HG03460 (cell line): ENCODE measurements at regions not wholly inside any gene's neighbourhood (a gene's known extent, or its start where the extent isn't known, plus 50 kb on each side); places are given as distances from the start of the nearest gene placed in this dataset.
"Not testable (repeated sequence)": the region's sequence is repeated elsewhere in the genome, so short reads cannot be mapped to it uniquely, and the experiment has no call there.

Experiments used
- ATAC-seq: cut with Tn5 transposase; IDR thresholded peaks from one replicate; pipeline ENCODE4 v1.9.1; 2021; ENCODE audit not compliant: unreplicated experiment

DNA sequence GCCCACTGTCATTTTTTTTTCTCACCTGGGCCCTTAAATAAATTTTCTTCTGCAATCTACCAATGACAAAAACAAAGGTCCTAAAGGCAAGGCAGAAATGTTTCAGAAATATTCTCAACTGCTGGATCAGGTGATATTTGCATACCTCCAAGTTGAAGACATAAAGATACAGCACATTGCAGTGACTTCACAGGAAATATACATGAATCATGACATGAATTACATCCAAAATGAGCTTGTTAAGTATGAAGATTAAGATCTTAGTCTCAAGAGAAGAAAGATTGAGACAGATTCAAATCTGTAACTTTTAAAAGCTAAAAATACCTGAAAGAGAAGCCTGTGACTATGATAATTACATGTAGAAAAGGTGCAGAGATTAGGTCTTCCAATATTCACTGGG is 207.8 kb downstream of the SIPA1L2 start:
- ATAC-seq = no peak

DNA sequence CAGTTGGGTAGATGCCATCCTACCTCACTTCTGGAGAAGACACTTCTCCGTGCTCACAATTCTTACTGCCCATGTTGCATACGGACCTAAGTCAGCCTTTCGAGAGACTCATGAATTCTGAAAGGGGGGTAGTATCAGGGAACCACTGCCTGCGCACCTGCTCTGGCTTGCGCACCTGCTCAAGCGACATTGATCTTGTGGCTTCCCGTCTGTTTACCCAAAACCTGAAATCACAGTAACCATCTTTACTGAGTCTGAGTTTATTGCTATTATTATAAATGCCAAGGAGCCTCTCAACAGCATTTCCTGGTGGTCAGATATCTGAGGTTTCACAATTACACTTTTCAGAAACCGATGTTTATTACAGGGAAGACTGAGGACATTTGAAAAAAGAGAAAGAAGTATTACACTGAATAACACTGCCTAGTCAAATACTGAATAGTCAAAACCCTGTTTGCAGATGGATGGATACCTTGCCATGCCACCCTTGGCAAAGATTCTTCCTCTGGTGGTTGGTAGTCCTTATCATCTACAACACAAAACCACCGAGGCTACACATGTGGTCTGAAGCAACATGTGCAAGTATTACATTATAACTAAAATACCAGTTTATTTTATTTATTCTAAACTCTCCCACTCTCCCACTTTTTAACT is 208.7 kb downstream of the SIPA1L2 start:
- ATAC-seq = no peak

DNA sequence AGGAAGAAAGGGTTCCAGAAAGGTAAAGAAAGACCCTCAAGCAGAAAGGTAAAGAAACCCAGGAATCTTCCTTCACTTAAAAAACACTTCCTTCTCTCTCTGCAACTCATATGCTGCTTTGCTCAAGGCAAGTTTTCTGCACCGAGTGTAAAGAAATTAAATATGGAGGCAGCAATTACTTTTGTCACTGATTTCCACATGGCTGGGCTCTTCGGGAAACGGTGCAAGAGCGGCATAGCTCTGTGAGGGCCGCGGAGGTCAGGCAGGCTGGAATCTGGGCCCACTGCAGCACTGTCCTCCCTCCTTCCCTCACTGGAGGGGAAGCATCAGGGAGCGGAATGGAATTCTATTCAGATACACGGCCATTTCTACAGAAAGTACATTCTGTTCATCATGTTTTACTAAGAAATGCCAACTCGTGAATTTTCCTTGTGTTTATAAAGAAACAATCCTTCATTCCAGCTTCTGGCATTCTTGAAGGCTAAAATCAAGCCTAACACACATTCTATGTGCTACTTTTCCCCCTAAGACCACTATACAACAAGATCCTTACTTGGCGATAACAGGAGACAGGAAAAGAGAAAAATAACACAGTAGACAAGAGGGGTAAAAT is 212.2 kb downstream of the SIPA1L2 start:
- ATAC-seq = no peak

DNA sequence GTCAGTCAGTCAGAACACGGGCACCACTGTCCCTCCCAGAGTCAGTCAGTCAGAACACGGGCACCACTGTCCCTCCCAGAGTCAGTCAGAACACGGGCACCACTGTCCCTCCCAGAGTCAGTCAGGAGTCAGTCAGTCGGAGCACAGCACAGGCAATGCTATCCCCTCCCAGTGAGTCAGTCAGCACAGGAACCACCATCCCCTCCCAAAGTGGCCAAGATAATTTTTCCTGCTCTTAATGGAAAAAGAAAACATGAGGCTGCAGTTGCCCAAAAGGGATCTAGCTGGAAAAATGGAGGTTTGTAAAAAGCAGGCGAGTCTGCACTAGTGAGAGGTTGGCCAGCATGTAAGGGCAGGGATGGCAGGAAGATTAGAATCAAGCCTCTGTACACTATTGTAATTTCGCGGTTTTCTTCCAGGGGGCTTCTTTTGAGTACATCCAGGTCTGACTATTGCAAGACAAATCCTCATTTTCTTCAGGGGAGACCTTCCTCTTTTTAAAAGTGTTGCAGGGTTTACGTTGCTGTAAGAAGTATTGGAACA is 213.8 kb downstream of the SIPA1L2 start:
- no peak for ATAC-seq

DNA sequence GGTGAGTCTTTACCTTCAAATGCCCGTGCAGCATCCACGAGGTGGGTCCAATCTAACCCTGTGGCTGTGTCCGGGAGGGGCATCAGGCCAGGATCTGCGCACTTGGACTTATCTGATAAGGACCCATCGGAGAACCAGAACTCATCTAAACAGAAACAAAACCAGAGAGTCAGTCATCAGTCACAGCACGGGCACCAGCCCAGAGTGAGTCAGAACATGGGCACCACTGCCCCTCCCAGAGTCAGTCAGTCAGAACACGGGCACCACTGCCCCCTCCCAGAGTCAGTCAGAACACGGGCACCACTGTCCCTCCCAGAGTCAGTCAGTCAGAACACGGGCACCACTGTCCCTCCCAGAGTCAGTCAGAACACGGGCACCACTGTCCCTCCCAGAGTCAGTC is 214.5 kb downstream of the SIPA1L2 start:
- not testable (repeated sequence) for ATAC-seq

DNA sequence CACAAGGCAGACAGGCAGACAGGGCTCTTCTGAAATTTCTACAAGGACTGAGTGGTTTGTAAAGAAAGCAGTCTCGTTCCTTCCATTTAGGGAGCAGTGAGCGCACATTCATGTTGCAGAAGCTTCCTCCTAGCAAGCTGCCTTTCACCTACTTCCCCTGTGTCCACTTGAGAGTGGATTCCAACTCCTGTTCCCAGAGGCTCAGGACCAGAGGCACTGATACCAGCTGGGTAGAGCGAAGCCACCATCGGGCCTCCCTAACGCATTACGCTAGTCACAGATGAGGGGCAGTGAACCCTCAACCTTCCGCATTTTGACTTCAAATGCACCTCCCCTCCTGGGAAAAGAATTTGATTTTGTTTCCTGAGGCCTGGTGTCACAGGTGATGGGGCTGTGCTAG is 215.8 kb downstream of the SIPA1L2 start:
- ATAC-seq = no peak

DNA sequence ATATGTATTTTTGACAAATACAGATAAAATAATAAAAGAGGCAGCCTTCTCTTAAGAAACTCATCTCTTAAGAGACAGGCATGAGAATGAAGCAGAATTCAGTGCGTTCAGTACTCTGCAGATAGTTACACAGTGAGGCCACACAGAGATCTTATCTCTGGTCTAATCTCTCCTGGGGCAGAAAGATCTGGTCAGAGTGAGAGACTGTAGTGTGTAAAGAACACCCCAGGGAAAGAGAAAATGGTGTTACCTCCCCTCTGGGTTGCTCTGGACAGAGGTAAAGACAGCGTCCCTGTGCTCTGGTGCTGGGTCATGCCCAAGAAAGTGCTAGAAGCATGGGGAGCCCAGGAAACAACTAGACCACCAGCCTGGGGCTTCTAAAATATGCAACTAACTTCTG is 216.3 kb downstream of the SIPA1L2 start:
- ATAC-seq = no peak

DNA sequence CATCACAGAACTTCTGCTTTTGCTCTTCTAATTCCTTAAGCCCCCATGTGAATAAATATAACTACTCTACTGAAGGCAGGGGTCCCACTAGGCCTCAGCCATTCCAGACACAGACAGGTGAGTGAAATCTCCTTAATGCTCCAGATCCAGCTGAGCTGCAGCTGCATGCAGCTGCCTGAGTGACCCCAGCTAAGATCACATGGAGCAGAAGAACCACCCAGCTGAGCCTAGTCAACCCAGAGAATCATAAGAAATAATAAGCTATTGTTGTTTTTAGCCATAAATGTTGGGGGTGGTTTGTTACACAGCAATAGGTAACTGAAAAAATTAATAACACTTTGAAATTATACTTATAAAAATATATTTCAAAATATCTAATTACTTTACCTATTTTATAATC is 220.3 kb downstream of the SIPA1L2 start:
- no peak for ATAC-seq

DNA sequence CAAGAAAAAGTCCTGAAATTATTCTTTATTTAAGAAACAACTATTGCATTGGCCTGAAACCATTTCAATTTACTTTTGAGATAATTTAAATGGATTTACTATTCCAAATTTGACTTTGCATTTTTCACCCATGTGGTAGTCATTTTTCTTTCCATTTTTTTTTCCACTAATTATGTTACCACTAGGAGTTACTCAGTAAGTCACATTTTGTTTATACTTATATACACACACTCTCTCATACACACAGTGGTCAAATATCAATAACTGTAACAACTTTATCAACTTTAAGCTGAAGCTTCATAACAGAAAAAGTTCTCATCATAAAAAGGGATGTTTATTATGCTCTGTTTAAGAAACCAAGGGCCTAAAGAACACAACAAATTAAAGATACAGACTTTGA is 222.8 kb downstream of the SIPA1L2 start:
- no peak for ATAC-seq

DNA sequence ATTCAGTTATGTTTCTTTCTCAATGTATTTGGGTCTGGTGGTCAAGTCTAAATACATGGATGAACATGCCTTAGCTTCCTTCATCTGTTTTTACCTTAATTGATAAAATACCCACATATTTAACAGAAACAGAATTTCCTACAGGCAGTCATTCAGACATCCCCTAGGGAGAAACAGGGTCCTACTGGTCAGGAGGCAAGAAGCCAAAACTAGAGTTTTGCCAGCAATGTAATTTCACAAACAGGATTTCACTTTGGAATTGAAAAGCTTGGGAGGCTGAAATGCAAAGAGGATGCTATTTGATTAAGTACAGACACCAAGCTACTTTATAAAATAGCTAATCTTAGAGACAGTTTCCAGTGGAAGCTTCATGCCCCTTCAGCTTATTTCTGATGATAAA is 224.2 kb downstream of the SIPA1L2 start:
- ATAC-seq = no peak

DNA sequence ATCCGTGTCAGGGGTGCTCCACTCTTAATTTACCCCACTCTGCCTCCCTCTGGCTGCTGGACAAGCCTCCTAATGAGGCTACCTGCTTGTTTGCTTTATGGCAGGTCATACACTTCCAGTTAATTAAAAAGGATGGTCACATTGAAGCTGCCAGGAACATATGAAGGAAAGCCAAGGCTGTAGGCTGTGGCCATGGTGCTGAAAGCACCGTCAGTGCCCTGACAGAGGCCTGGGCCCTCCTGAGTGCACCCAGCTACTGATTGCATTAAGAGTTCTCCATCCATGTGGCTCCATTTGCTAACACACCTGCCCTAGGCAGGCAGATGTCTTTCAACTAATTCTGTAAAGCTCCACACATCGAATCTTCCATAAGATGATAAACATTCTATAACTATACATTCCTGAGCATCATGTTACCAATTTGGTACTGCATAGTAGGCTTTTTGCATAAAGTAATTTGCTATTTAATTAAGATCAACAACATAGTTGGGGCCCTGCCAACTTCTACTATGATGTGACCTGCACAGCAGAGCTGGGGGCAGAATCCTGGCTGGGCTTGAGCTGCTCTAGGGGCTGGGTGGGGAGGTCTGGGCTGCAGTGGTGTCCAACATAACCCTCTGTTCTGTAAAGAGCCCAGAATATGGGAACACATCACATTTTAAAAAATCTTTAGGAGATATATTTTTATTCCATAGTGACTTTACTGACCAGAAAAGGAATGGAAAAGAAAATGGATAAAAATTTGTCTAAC is 224.8 kb downstream of the SIPA1L2 start:
- no peak for ATAC-seq

DNA sequence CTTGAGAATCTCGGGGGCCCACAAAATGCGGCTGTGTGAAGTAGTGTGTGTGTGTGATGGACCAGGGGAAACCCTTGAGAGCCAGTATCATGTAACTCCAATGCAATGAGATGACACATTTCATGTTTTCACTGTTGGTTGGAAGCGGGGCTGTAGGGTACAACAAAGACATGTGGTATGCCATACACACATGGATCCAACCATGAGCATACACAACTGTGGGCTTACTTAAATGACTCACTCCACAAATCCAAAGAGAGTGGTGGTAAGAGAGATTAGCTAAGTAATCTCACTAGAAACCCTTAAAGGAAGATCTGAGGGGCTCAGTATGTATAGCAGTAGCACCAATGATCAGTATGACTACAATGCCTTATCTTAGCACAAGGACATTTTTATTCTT is 225.7 kb downstream of the SIPA1L2 start:
- ATAC-seq = no peak

DNA sequence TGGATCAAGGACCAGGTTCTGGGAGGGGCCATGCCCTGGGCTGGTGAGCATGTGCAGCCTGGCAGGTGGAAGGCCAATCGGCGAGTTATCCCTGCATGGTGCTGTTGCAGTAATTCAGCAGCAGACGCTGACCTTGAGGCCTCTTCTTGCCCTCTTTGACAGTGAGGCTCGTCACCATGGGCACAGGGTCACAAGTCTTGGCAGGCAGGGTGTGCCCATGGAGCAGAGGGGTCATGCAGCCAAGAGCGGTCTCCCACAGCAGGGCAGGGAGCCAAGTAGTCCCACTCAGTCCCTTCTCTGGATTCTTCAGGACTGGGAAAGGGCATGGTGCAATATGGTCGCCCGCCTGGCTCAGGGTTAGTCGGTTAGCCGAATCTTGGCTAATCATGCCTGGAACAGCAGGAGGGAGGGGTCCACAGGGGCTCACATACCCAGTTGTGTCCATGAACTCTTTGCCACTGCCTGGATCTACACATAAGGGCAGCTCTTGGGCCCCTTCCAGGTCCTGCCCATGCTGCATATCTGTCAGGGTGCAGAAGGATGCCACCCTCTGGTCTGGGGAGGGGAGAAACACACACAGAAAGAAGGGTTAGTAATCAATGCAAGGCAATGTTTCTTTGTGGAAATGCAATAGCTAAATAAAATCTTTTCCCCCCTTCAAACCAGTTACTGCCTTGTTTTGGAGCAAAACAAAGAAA is 226.8 kb downstream of the SIPA1L2 start:
- ATAC-seq = no peak

DNA sequence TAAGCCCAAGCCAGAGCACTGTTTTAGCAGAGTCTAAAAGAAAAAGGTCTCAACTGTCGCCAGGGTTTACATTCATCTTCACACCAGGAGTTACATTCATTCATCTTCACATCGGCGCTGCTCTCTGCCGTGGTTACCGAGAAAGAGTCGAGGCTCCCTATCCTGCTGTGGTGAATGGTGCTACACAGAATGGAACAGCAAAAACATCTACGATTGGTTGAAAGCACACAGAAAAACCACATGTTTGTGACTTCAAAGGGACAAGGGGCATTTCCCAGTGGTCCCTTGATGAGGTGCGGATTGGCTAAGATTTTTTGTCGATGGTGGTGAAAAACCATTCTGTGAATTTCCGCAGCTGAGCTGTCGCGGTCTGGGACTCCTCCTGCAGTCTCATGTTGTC is 231.1 kb downstream of the SIPA1L2 start:
- ATAC-seq = no peak

DNA sequence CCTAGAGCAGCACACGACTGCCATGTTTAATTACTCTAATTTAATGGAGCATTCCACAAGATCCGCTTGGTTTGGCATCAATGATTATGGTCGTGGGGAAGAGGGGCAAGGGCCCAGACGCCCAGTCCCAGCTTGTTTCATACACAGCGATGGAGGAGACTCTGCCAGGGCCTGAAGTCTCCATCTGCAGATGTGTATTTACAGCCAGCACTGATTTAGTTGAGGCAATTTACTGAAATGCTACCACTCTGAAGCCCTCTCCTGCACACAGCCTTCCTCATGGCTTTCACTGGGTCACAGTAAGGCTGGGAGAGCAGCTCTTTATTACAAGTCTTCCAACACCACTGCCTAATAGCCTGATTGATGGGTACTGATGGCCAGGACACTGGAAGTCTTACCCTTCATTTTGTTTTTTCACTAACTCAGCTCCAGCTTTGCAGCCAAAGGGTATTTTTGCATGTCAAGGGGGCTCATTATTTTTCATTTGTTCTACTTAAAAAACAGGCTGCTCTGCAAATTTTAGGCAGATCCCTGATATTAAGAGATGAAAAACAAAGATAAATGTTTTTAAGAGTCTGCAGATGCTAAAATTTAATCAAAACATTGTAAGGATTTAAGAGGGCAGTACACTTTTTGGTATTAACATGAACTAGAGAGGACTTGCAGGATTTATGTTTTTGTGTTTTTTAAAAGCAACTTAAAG is 236.3 kb downstream of the SIPA1L2 start:
- ATAC-seq = no peak

DNA sequence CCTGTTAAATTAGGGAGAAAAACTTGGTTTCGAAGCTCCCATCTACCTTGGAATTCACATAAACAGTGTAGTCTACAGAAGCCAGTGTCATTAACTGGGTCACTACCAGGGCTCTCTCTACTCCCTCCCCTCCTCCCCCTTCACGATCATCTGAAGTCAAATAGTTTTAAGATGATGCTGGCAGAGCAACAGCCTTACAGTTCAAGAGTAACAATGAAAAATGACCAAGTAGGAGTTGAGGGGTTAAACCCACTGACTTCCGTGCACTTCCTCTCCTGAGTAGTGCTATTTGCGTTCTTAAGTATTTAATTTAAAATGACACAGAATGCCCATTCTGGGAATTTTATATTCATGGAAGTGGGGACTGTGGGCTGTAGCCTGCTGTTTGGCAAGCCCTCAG is 236.9 kb downstream of the SIPA1L2 start:
- no peak for ATAC-seq

DNA sequence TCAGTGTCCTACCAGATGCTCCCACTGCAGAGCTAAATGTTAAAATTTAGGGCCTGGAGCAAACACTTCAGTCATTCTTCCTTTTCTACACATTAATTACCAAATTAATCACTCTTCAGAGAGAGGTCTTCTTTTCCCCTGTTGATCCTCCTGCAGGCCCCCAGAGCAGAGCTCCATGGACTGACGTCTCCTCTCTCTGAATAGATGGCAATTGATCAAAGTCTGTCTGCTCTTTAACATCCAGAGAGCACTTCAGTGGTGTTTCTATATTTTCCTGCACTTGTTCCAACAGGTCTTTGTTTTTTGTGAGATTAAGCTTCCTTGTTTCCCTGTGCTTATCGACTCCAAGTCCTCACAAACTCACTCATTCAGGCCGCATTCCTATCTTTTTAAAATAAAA is 239.3 kb downstream of the SIPA1L2 start:
- ATAC-seq = no peak

DNA sequence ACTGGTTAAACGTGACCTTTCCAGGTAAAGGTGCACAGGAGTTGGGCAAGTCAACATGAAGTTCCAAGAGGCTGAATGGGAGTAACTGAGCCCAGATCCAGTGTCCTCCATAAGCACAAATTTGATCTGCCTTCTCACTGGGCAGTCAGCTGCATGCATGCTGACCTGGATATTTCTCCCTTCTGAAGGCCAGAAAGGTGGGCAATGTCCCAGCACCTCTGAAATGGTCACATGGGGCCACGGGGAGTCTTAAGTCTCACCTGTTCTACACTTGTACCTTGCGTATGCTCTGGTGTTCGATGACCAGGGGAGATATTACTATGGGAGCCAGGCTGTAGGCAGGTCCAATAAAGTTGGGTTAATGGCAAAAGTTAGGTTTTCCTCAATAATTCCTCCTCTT is 240.2 kb downstream of the SIPA1L2 start:
- no peak for ATAC-seq

DNA sequence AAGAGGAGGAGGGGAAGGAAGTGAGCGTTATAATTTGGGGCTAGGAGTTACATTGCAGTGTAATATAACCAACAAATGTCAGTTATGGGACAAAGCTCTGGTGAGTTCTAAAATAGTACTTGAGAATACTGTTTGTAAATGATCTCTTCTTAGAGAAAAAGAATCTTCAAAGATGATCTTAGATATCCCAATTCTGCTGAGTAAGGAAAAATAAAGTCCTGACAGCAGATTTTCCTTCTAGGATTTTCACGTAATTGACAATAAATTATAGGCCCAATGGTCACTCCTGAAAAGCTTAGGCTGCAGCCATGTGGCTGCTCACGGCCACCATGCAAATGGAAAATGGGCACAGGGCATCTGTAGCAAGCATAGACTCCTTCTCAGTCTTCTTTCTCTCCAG is 241.6 kb downstream of the SIPA1L2 start:
- no peak for ATAC-seq

DNA sequence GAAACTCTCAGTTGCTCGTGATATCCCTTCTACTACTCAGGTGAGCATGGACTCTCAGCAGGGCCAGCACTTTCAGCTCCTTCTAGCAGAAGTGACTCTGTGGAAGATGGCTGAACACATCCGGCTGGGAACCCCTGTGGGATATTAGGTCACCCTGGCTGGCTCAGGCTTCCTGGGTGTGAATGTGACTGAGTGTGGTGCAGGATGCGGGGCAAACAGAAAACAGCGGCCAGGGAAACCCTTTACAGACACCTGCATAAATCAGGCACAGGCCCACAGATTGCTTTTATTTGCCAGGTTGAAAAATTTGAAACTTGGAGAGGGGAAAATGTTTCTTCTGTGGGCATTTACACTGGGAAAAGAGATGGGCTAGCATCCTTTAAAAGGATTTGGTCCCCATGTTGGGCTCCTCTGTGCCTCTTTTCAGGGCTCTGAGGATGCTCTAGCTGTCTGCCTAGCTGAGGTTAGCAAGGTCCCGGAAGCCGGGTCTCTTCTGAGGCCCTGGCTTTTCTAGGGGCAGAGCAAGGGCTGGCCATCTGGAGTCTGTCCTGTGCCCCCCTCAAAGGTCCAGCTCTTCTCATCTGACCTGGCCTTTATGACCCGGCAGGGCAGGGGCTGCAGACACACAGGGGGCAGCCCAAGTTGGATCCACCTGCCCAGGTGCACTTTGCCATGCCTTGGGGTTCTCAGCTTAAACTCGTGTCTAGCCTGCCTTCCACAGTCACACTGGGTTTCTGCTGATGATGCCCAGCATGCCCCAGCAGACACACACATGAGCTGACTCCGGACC is 243.0 kb downstream of the SIPA1L2 start:
- no peak for ATAC-seq
